Left lung (tissue), 4 donors: ENCODE measurements at regions not wholly inside any gene's neighbourhood (a gene's known extent, or its start where the extent isn't known, plus 50 kb on each side); places are given as distances from the start of the nearest gene placed in this dataset.

Experiments used
- ATAC-seq: fragments of 200-7000 bp; cut with Tn5 transposase; one replicate; pipeline ENCODE4 v1.9.1; 2020; ENCODE audit warnings: moderate library complexity
- DNase-seq, 4 donors: peaks; one replicate each; pipeline ENCODE4 v3.0.0-alpha.2; 2013 to 2020
- H3K27ac ChIP-seq, 2 donors: fragments of 200-600 bp; sonication (generic) in 1 of 2; one replicate each; pipeline versions ENCODE4 v1.5.0 to v1.8.0; 2020 to 2021
- H3K27me3 ChIP-seq, 2 donors: fragments of 200-600 bp; sonication (generic) in 1 of 2; one replicate each; pipeline versions ENCODE4 v1.5.0 to v1.8.0; 2020 to 2021
- H3K36me3 ChIP-seq, 2 donors: fragments of 200-600 bp; sonication (generic) in 1 of 2; one replicate each; pipeline versions ENCODE4 v1.5.0 to v1.8.0; 2020 to 2021
- H3K4me1 ChIP-seq, 2 donors: fragments of 200-600 bp; one replicate each; pipeline ENCODE4 v1.8.0; 2021
- H3K4me3 ChIP-seq, 2 donors: fragments of 200-600 bp; sonication (generic) in 1 of 2; one replicate each; pipeline versions ENCODE4 v1.5.0 to v1.8.0; 2020 to 2021; ENCODE audit warnings: mild to moderate bottlenecking in 1 of 2
- H3K9me3 ChIP-seq, 2 donors: fragments of 200-600 bp; sonication (generic) in 1 of 2; one replicate each; pipeline versions ENCODE4 v1.5.0 to v1.8.0; 2020 to 2021
- CTCF ChIP-seq, 2 donors: fragments of 200-600 bp; sonication (generic) in 1 of 2; IDR thresholded peaks; one replicate each; pipeline versions ENCODE4 v1.5.0 to v1.8.0; 2021; ENCODE audit warnings: antibody characterized with exemption in 2 of 2
- intact Hi-C, 2 donors: fragments of 100-400 bp; cut with DNase I; formaldehyde crosslinking; loops; one replicate each; pipeline versions ENCODE4 v1.11.2 to v1.14.2; 2022
- donor health status: DM: no; HTN: yes; CAD: no.
- donor health status: DM: no; HTN: no; CAD: no.

- intact Hi-C loops = no loop called here
- H3K9me3 ChIP-seq = peaks cover 0 to 3% of the 10 kb centered on the region in 2 donors
- H3K4me1 ChIP-seq = no peaks in the 10 kb centered on the region
- H3K4me3 ChIP-seq = no peak overlapping the region
- DNase-seq (no peak), ATAC-seq (no peak)
- H3K36me3 ChIP-seq = no peaks in the 10 kb centered on the region
- no peak for TF ChIP-seq CTCF (IDR thresholded peaks at IDR 0.05)
- H3K27ac ChIP-seq = no peak overlapping the region
- no peaks in the 10 kb centered on the region for H3K27me3 ChIP-seq
Measured at GRCh38 chr12:91824991-91825390, 320.7 kb downstream of the BTG1 start.

GRCh38 chr12:91819132-91819447 is 326.6 kb downstream of the BTG1 start:
- intact Hi-C loops = no loop called here
- no peak for TF ChIP-seq CTCF (IDR thresholded peaks at IDR 0.05)
- H3K36me3 ChIP-seq = no peaks in the 10 kb centered on the region
- H3K4me3 ChIP-seq = no peak overlapping the region
- peak in 1 of 4 donors; percentile 24 for DNase-seq
- H3K27ac ChIP-seq = peak overlapping the region in 1 of 2 donors; percentile 22
- H3K4me1 ChIP-seq = no peaks in the 10 kb centered on the region
- peak; percentile 45 for ATAC-seq
- H3K9me3 ChIP-seq = peaks cover 0 to 3% of the 10 kb centered on the region in 2 donors
- no peaks in the 10 kb centered on the region for H3K27me3 ChIP-seq

- H3K36me3 ChIP-seq = no peaks in the 10 kb centered on the region
- H3K9me3 ChIP-seq = peaks cover 0 to 3% of the 10 kb centered on the region in 2 donors
- H3K4me3 ChIP-seq = no peak overlapping the region
- peak in 1 of 4 donors; percentile 6 for DNase-seq
- TF ChIP-seq CTCF (IDR thresholded peaks at IDR 0.05) = no peak
- no peaks in the 10 kb centered on the region for H3K27me3 ChIP-seq
- peak overlapping the region in 1 of 2 donors; percentile 22 for H3K27ac ChIP-seq
- ATAC-seq = peak; percentile 91
- intact Hi-C loops = no loop called here
- no peaks in the 10 kb centered on the region for H3K4me1 ChIP-seq
Measured at GRCh38 chr12:91818227-91819131, 327.2 kb downstream of the BTG1 start.

GRCh38 chr12:91817517-91817916 is 328.1 kb downstream of the BTG1 start:
- H3K36me3 ChIP-seq = no peaks in the 10 kb centered on the region
- intact Hi-C loops = no loop called here
- no peak overlapping the region for H3K4me3 ChIP-seq
- H3K27ac ChIP-seq = no peak overlapping the region
- no peaks in the 10 kb centered on the region for H3K4me1 ChIP-seq
- no peaks in the 10 kb centered on the region for H3K27me3 ChIP-seq
- H3K9me3 ChIP-seq = peaks cover 0 to 3% of the 10 kb centered on the region in 2 donors
- no peak for DNase-seq
- peak; percentile 52 for ATAC-seq
- TF ChIP-seq CTCF (IDR thresholded peaks at IDR 0.05) = no peak

- no peak for TF ChIP-seq CTCF (IDR thresholded peaks at IDR 0.05)
- Histone ChIP-seq H3K4me1 (no peaks in the 10 kb centered on the region), H3K36me3 (no peaks in the 10 kb centered on the region), H3K4me3 (no peak overlapping the region), H3K27ac (no peak overlapping the region), H3K9me3 (no peaks in the 10 kb centered on the region), H3K27me3 (no peaks in the 10 kb centered on the region)
- ATAC-seq (no peak), DNase-seq (no peak)
- intact Hi-C loops = no loop called here
Measured at GRCh38 chr12:91813701-91814100, 331.9 kb downstream of the BTG1 start.
